Hepatocyte (in vitro differentiated cells): ENCODE measurements at regions not wholly inside any gene's neighbourhood (a gene's known extent, or its start where the extent isn't known, plus 50 kb on each side); places are given as distances from the start of the nearest gene placed in this dataset.

Experiments
- DNase-seq: peaks from one replicate; pipeline ENCODE4 v3.0.0-alpha.2; 2016; ENCODE audit warnings: low spot score
- H2AFZ ChIP-seq: fragments of 200-600 bp; sonication (generic); 2 replicates; pipeline ENCODE4 v1.6.0; 2016; ENCODE audit warnings: antibody characterized with exemption, mild to moderate bottlenecking
- H3K27ac ChIP-seq: fragments of 200-600 bp; sonication (generic); 2 replicates; pipeline ENCODE4 v1.5.1; 2016; ENCODE audit warnings: mild to moderate bottlenecking
- H3K27me3 ChIP-seq: fragments of 200-600 bp; sonication (generic); 2 replicates; pipeline ENCODE4 v1.6.1; 2016
- H3K36me3 ChIP-seq: fragments of 200-600 bp; sonication (generic); replicated peaks from 2 replicates; pipeline ENCODE4 v1.5.1; 2016; ENCODE audit warnings: low read depth; ENCODE audit not compliant: insufficient read depth
- H3K4me1 ChIP-seq: fragments of 200-600 bp; sonication (generic); 2 replicates; pipeline ENCODE4 v1.5.1; 2016; ENCODE audit warnings: mild to moderate bottlenecking, moderate library complexity; ENCODE audit not compliant: insufficient read depth
- H3K4me2 ChIP-seq: fragments of 200-600 bp; sonication (generic); 2 replicates; pipeline ENCODE4 v1.6.0; 2016
- H3K4me3 ChIP-seq: fragments of 200-600 bp; sonication (generic); 2 replicates; pipeline ENCODE4 v1.5.1; 2016; ENCODE audit warnings: mild to moderate bottlenecking
- H3K79me2 ChIP-seq: fragments of 200-600 bp; sonication (generic); 2 replicates; pipeline ENCODE4 v1.6.0; 2017; ENCODE audit warnings: mild to moderate bottlenecking
- H3K9me2 ChIP-seq: fragments of 200-600 bp; sonication (generic); replicated peaks from 2 replicates; pipeline ENCODE4 v1.6.0; 2017; ENCODE audit warnings: mild to moderate bottlenecking; ENCODE audit not compliant: insufficient read depth
- H3K9me3 ChIP-seq: fragments of 200-600 bp; sonication (generic); 2 replicates; pipeline ENCODE4 v1.5.1; 2016; ENCODE audit warnings: low read depth, mild to moderate bottlenecking
- H4K20me1 ChIP-seq: fragments of 200-600 bp; sonication (generic); 2 replicates; pipeline ENCODE4 v1.6.0; 2016; ENCODE audit warnings: mild to moderate bottlenecking; ENCODE audit not compliant: insufficient read depth, poor library complexity, severe bottlenecking
- EZH2 ChIP-seq: fragments of 200-600 bp; sonication (generic); IDR thresholded peaks from 2 replicates; pipeline ENCODE4 v1.6.1; 2016; ENCODE audit warnings: antibody characterized with exemption, mild to moderate bottlenecking, borderline replicate concordance
- EZH2phosphoT487 ChIP-seq: fragments of 200-600 bp; sonication (generic); IDR thresholded peaks from one replicate; pipeline ENCODE4 v1.6.1; 2018; ENCODE audit warnings: antibody characterized with exemption, mild to moderate bottlenecking, low read depth, moderate library complexity; ENCODE audit not compliant: unreplicated experiment, severe bottlenecking
- WGBS: methylation state at CpG from one replicate; pipeline ENCODE4 v1.1.6; 2016; ENCODE audit warnings: low lambda C conversion rate; ENCODE audit errors: missing lambda C conversion rate; 5-methylcytosine and 5-hydroxymethylcytosine counted together
- TF ChIP-seq, protein P1 (sequence below): fragments of 200-600 bp; sonication (generic); IDR thresholded peaks from 2 replicates; pipeline ENCODE4 v1.5.1; 2016; ENCODE audit warnings: antibody characterized with exemption, mild to moderate bottlenecking; ENCODE audit not compliant: poor library complexity

DNA sequence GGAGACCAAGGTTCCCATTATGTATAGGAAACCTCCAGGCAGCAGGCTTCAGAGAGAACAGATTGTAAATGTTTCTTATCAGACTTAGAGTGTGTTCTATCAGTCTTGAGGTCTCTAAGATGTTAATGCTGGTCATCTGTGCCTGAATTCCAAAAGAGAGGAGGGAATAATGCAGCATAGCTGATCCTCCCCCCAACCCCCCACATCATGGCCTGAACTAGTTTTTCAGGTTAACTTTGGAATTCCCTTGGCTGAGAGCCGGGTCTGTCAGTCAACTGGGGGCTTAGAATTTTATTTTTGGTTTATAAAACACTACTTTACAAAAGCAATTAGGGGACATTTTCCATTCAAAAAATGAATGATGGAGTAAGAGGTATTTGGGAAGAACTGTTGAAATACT is 184.3 kb downstream of the NEBL start:
- Histone ChIP-seq H3K79me2 (no peaks in the 10 kb centered on the region), H3K36me3 (no peaks in the 10 kb centered on the region), H4K20me1 (no peaks in the 10 kb centered on the region), H3K9me3 (no peaks in the 10 kb centered on the region), H3K4me3 (no peak overlapping the region), H3K27ac (peak overlapping the region; percentile 4), H3K9me2 (no peaks in the 10 kb centered on the region), H2AFZ (no peak overlapping the region), H3K27me3 (no peaks in the 10 kb centered on the region), H3K4me2 (peak overlapping the region; percentile 32), H3K4me1 (peaks cover 7% of the 10 kb centered on the region)
- DNase-seq, result no peak
- TF ChIP-seq EZH2phosphoT487 (no peak), EZH2 (no peak)
- TF ChIP-seq, protein P1, sequence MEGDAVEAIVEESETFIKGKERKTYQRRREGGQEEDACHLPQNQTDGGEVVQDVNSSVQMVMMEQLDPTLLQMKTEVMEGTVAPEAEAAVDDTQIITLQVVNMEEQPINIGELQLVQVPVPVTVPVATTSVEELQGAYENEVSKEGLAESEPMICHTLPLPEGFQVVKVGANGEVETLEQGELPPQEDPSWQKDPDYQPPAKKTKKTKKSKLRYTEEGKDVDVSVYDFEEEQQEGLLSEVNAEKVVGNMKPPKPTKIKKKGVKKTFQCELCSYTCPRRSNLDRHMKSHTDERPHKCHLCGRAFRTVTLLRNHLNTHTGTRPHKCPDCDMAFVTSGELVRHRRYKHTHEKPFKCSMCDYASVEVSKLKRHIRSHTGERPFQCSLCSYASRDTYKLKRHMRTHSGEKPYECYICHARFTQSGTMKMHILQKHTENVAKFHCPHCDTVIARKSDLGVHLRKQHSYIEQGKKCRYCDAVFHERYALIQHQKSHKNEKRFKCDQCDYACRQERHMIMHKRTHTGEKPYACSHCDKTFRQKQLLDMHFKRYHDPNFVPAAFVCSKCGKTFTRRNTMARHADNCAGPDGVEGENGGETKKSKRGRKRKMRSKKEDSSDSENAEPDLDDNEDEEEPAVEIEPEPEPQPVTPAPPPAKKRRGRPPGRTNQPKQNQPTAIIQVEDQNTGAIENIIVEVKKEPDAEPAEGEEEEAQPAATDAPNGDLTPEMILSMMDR, result no peak
- 45% methylated on average over 1 of the region's 1 CpG for WGBS

DNA sequence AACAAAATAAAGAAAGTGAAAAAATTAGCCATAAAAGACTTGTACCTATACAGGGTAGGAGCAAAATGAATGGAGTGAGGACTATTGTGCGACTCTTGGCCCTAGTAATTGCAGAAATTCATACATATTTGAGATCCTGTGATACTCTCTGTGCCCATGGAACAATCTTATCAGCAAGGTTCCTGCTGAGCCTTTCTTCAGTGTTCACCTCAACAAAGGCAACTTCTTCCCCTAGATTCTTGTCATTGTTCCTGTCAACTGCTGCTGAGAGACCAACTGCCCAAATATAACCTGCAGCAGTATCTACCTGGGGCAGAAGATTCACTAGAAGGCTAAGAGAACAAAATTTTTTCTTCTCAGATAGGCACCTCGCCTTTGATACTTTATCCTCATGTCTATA is 187.4 kb downstream of the NEBL start:
- TF ChIP-seq EZH2phosphoT487, result no peak
- TF ChIP-seq, protein P1, result no peak
- TF ChIP-seq EZH2, result no peak
- no peak overlapping the region for H2AFZ ChIP-seq
- WGBS, result 91% methylated on average over 2 of the region's 2 CpGs
- H3K4me2 ChIP-seq, result no peak overlapping the region
- H3K36me3 ChIP-seq, result no peaks in the 10 kb centered on the region
- H3K27me3 ChIP-seq, result no peaks in the 10 kb centered on the region
- no peaks in the 10 kb centered on the region for H3K9me2 ChIP-seq
- H3K4me3 ChIP-seq, result no peak overlapping the region
- H3K9me3 ChIP-seq, result no peaks in the 10 kb centered on the region
- peaks cover 8% of the 10 kb centered on the region for H3K4me1 ChIP-seq
- no peak for DNase-seq
- H3K79me2 ChIP-seq, result no peaks in the 10 kb centered on the region
- H3K27ac ChIP-seq, result no peak overlapping the region
- H4K20me1 ChIP-seq, result no peaks in the 10 kb centered on the region

DNA sequence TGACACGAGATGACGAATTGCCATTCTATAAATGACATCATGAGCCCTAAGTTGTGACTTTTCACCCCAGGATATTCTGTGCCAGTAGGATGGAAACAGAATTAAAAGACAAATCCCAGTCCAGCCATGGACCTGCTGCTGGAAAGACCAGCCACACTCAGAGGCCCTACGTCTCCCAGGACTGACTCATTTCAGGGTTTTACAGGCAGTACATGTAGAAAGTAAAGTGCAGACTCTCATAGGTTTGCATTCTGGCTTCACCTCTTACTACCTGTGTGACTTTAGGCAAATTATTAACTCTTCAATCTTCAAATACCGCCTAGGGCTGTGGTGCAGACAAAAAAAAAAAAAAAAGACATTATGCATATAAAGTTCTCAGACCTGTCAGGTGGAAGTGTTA is 188.8 kb downstream of the NEBL start:
- Histone ChIP-seq H3K4me3 (no peak overlapping the region), H3K4me1 (peaks cover 8% of the 10 kb centered on the region), H3K4me2 (no peak overlapping the region), H3K27ac (no peak overlapping the region), H3K9me3 (no peaks in the 10 kb centered on the region), H3K27me3 (no peaks in the 10 kb centered on the region), H3K36me3 (no peaks in the 10 kb centered on the region), H3K79me2 (no peaks in the 10 kb centered on the region), H3K9me2 (no peaks in the 10 kb centered on the region), H2AFZ (no peak overlapping the region), H4K20me1 (no peaks in the 10 kb centered on the region)
- WGBS, result 62% methylated on average over 4 of the region's 4 CpGs
- TF ChIP-seq, protein P1, result no peak
- TF ChIP-seq EZH2phosphoT487, result no peak
- TF ChIP-seq EZH2, result no peak
- peak; percentile 27 for DNase-seq

DNA sequence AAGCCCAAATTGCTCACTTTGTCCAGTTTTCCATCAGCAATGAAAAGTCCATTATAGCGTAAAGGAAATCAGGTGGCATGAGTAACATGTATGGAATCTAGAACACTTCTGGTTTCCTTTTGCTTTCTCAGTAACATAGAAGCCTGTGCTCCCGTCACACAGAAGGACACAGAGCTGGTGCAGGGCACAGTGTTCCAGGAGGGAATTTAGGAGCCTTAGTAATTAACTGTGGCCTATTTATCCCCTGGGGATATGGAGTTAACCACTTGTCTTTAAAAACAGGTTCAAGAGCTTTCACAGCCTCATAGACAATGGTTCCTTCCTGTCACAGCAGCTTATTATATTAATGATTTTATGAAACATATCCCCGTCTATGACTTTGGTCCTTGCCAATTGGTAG is 189.9 kb downstream of the NEBL start:
- H3K27ac ChIP-seq, result no peak overlapping the region
- no peak overlapping the region for H2AFZ ChIP-seq
- H3K4me2 ChIP-seq, result no peak overlapping the region
- H3K79me2 ChIP-seq, result no peaks in the 10 kb centered on the region
- H3K9me2 ChIP-seq, result no peaks in the 10 kb centered on the region
- H3K4me1 ChIP-seq, result peaks cover 8% of the 10 kb centered on the region
- H3K4me3 ChIP-seq, result no peak overlapping the region
- H4K20me1 ChIP-seq, result no peaks in the 10 kb centered on the region
- no peaks in the 10 kb centered on the region for H3K9me3 ChIP-seq
- H3K27me3 ChIP-seq, result no peaks in the 10 kb centered on the region
- H3K36me3 ChIP-seq, result no peaks in the 10 kb centered on the region
- WGBS, result 86% methylated on average over 3 of the region's 3 CpGs
- no peak for TF ChIP-seq EZH2
- no peak for TF ChIP-seq EZH2phosphoT487
- TF ChIP-seq, protein P1, result no peak
- no peak for DNase-seq
